ENCODE measurements at regions not wholly inside any gene's neighbourhood (a gene's known extent, or its start where the extent isn't known, plus 50 kb on each side); places are given as distances from the start of the nearest gene placed in this dataset.

DNA sequence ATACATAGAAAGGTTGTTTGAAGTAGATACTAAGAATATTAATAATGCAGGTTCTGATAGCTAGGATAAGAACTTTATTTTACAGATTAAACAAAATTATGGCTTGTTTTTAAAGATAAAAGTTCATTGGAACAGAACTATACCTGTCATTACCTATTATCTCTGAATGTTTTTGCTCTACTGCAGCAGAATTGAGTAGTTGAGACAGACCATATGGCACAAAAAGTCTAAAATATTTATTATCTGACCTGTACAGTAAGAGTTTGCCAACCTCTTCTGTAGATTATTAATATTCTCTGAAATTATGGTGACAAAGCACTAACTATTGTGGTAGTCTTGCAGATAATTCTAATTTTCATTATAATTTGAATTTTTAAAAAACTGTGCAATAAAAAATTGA lies 829.1 kb upstream of the MGAT4C start:
- Histone ChIP-seq H4K20me1 (replicated peaks; ENCODE audit: control insufficient read depth, extremely low read depth, insufficient read depth, low read length) (no peaks in the 10 kb centered on the region), H3K9me1 (replicated peaks; ENCODE audit: control insufficient read depth, extremely low read depth, insufficient read depth, low read length) (no peaks in the 10 kb centered on the region), H3K4me2 (ENCODE audit: insufficient read depth, low read length) (no peak overlapping the region), H3K9ac (replicated peaks; ENCODE audit: extremely low read depth, insufficient read depth, low read length) (no peak overlapping the region), H2AFZ (ENCODE audit: low read depth, low read length) (no peak overlapping the region), H3K4me1 (ENCODE audit: control insufficient read depth, extremely low read depth, insufficient read depth, low read length) (no peaks in the 10 kb centered on the region), H3K79me2 (ENCODE audit: control insufficient read depth, insufficient read depth, low read length) (no peaks in the 10 kb centered on the region), H3K36me3 (ENCODE audit: control insufficient read depth in 2 of 2, extremely low read depth in 1 of 2, insufficient read depth in 2 of 2, low read length in 2 of 2) (no peaks in the 10 kb centered on the region), H3K4me3 (replicated peaks in 1 of 3; ENCODE audit: insufficient read depth in 1 of 3, low read depth in 1 of 3, low read length in 3 of 3) (no peak overlapping the region), H3K9me3 (replicated peaks; ENCODE audit: control insufficient read depth, insufficient read depth, low read length) (no peaks in the 10 kb centered on the region), H3K27me3 (ENCODE audit: control insufficient read depth in 2 of 2, insufficient read depth in 2 of 2, low read length in 2 of 2) (no peaks in the 10 kb centered on the region), H3K27ac (ENCODE audit: insufficient read depth, low read depth, low read length) (no peak overlapping the region)
- DNase-seq (ENCODE audit: low read depth, low spot score) (no peak), FAIRE-seq (no peak)
- intact Hi-C loops (cut with micrococcal nuclease) (no loop called here), dilution Hi-C loops (cut with MboI; ENCODE audit: extremely low pct_ligation_motif_present, low sequenced_read_pairs) (no loop called here)
- ChIA-PET POLR2A (no interaction called here), CTCF (no interaction called here)
- TF ChIP-seq POLR2A (IDR thresholded peaks at IDR 0.05; ENCODE audit: low read depth, low read length), result no peak
- TF ChIP-seq, protein P1, sequence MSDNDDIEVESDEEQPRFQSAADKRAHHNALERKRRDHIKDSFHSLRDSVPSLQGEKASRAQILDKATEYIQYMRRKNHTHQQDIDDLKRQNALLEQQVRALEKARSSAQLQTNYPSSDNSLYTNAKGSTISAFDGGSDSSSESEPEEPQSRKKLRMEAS (IDR thresholded peaks at IDR 0.05; ENCODE audit: insufficient read depth, insufficient read length), result no peak
- no peak for TF ChIP-seq JUN (IDR thresholded peaks at IDR 0.05; ENCODE audit: borderline replicate concordance, insufficient read depth, insufficient read length, low read depth)
- TF ChIP-seq, protein P2, sequence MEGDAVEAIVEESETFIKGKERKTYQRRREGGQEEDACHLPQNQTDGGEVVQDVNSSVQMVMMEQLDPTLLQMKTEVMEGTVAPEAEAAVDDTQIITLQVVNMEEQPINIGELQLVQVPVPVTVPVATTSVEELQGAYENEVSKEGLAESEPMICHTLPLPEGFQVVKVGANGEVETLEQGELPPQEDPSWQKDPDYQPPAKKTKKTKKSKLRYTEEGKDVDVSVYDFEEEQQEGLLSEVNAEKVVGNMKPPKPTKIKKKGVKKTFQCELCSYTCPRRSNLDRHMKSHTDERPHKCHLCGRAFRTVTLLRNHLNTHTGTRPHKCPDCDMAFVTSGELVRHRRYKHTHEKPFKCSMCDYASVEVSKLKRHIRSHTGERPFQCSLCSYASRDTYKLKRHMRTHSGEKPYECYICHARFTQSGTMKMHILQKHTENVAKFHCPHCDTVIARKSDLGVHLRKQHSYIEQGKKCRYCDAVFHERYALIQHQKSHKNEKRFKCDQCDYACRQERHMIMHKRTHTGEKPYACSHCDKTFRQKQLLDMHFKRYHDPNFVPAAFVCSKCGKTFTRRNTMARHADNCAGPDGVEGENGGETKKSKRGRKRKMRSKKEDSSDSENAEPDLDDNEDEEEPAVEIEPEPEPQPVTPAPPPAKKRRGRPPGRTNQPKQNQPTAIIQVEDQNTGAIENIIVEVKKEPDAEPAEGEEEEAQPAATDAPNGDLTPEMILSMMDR (IDR thresholded peaks at IDR 0.05; ENCODE audit: extremely low read depth in 1 of 2, insufficient read depth in 1 of 2, low read depth in 1 of 2, low read length in 2 of 2), result no peak
- no peak for TF ChIP-seq MYC (IDR thresholded peaks at IDR 0.05; ENCODE audit: low read depth, low read length)
- no peak for TF ChIP-seq POLR2AphosphoS5 (IDR thresholded peaks at IDR 0.05; ENCODE audit: insufficient read depth, low read depth, low read length)
- TF ChIP-seq FOS (IDR thresholded peaks at IDR 0.05; ENCODE audit: borderline replicate concordance, insufficient read depth, low read length), result no peak
- TF ChIP-seq EZH2 (IDR thresholded peaks at IDR 0.05; ENCODE audit: borderline replicate concordance, low read depth, low read length, severe bottlenecking), result no peak
- no peak for TF ChIP-seq GATA2 (IDR thresholded peaks at IDR 0.05; ENCODE audit: insufficient read depth, insufficient read length, low read depth, low read length)
- no TSS peak for BruUV-seq (replicated peaks)

All from endothelial cell of umbilical vein (primary cell).